ENCODE measurements at regions not wholly inside any gene's neighbourhood (a gene's known extent, or its start where the extent isn't known, plus 50 kb on each side); places are given as distances from the start of the nearest gene placed in this dataset.

GRCh38 chr5:158163451-158164295 lies 304.7 kb upstream of the CLINT1 start:
- H3K27me3 Mint-ChIP-seq, result peaks cover 10% of the 10 kb centered on the region
- no peak overlapping the region for H3K27ac Mint-ChIP-seq
- no peak for ATAC-seq
- no peak for DNase-seq
- H3K36me3 Mint-ChIP-seq (ENCODE audit: low read depth), result no peaks in the 10 kb centered on the region
- H3K9me3 Mint-ChIP-seq, result no peaks in the 10 kb centered on the region
- H3K4me3 Mint-ChIP-seq, result no peak overlapping the region
- peaks cover 1% of the 10 kb centered on the region for H3K4me1 Mint-ChIP-seq

GRCh38 chr5:158162479-158163034 lies 303.6 kb upstream of the CLINT1 start:
- DNase-seq (no peak), ATAC-seq (no peak)
- Mint-ChIP-seq H3K27me3 (peaks cover 13% of the 10 kb centered on the region), H3K36me3 (ENCODE audit: low read depth) (no peaks in the 10 kb centered on the region), H3K4me3 (no peak overlapping the region), H3K9me3 (no peaks in the 10 kb centered on the region), H3K4me1 (peaks cover 1% of the 10 kb centered on the region), H3K27ac (no peak overlapping the region)

GRCh38 chr5:158162026-158162425 lies 303.1 kb upstream of the CLINT1 start:
- Mint-ChIP-seq H3K4me3 (no peak overlapping the region), H3K4me1 (peaks cover 1% of the 10 kb centered on the region), H3K27me3 (peaks cover 13% of the 10 kb centered on the region), H3K27ac (no peak overlapping the region), H3K36me3 (ENCODE audit: low read depth) (no peaks in the 10 kb centered on the region), H3K9me3 (no peaks in the 10 kb centered on the region)
- DNase-seq (no peak), ATAC-seq (no peak)

- Mint-ChIP-seq H3K4me3 (no peak overlapping the region), H3K27ac (no peak overlapping the region), H3K36me3 (ENCODE audit: low read depth) (no peaks in the 10 kb centered on the region), H3K27me3 (peaks cover 5% of the 10 kb centered on the region), H3K4me1 (peaks cover 1% of the 10 kb centered on the region), H3K9me3 (no peaks in the 10 kb centered on the region)
- ATAC-seq (no peak), DNase-seq (no peak)
Observed at GRCh38 chr5:158159621-158160020, 300.7 kb upstream of the CLINT1 start.

GRCh38 chr5:158155811-158156505 lies 297.0 kb upstream of the CLINT1 start:
- ATAC-seq, result no peak
- H3K36me3 Mint-ChIP-seq (ENCODE audit: low read depth), result no peaks in the 10 kb centered on the region
- no peaks in the 10 kb centered on the region for H3K4me1 Mint-ChIP-seq

GRCh38 chr5:158155067-158155466 lies 296.1 kb upstream of the CLINT1 start:
- no peak overlapping the region for H3K27ac Mint-ChIP-seq
- H3K4me1 Mint-ChIP-seq, result no peaks in the 10 kb centered on the region
- no peak for ATAC-seq
- no peak for DNase-seq
- H3K4me3 Mint-ChIP-seq, result no peak overlapping the region
- no peaks in the 10 kb centered on the region for H3K36me3 Mint-ChIP-seq (ENCODE audit: low read depth)
- no peaks in the 10 kb centered on the region for H3K9me3 Mint-ChIP-seq
- peaks cover 7% of the 10 kb centered on the region for H3K27me3 Mint-ChIP-seq

More at GRCh38 chr5:158155811-158156505, 297.0 kb upstream of the CLINT1 start:
- Mint-ChIP-seq H3K27me3 (peaks cover 7% of the 10 kb centered on the region), H3K4me3 (no peak overlapping the region), H3K27ac (no peak overlapping the region), H3K9me3 (no peaks in the 10 kb centered on the region)
- no peak for DNase-seq

GRCh38 chr5:158154226-158155005 lies 295.5 kb upstream of the CLINT1 start:
- Mint-ChIP-seq H3K27ac (no peak overlapping the region), H3K27me3 (peaks cover 7% of the 10 kb centered on the region), H3K9me3 (no peaks in the 10 kb centered on the region), H3K36me3 (ENCODE audit: low read depth) (no peaks in the 10 kb centered on the region), H3K4me3 (no peak overlapping the region), H3K4me1 (no peaks in the 10 kb centered on the region)
- DNase-seq (no peak), ATAC-seq (no peak)

- Mint-ChIP-seq H3K4me3 (no peak overlapping the region), H3K27ac (no peak overlapping the region), H3K4me1 (no peaks in the 10 kb centered on the region), H3K36me3 (ENCODE audit: low read depth) (no peaks in the 10 kb centered on the region), H3K9me3 (no peaks in the 10 kb centered on the region), H3K27me3 (peaks cover 7% of the 10 kb centered on the region)
- ATAC-seq, result no peak
- DNase-seq, result no peak
Observed at GRCh38 chr5:158153508-158153907, 294.6 kb upstream of the CLINT1 start.

- H3K27me3 Mint-ChIP-seq, result peaks cover 4% of the 10 kb centered on the region
- H3K36me3 Mint-ChIP-seq (ENCODE audit: low read depth), result no peaks in the 10 kb centered on the region
- DNase-seq (no peak), ATAC-seq (no peak)
- no peak overlapping the region for H3K4me3 Mint-ChIP-seq
- no peaks in the 10 kb centered on the region for H3K9me3 Mint-ChIP-seq
- no peak overlapping the region for H3K27ac Mint-ChIP-seq
- H3K4me1 Mint-ChIP-seq, result no peaks in the 10 kb centered on the region
Observed at GRCh38 chr5:158152136-158152535, 293.2 kb upstream of the CLINT1 start.

- H3K4me3 Mint-ChIP-seq, result no peak overlapping the region
- no peak for ATAC-seq
- H3K27me3 Mint-ChIP-seq, result no peaks in the 10 kb centered on the region
Observed at GRCh38 chr5:158147227-158147626, 288.3 kb upstream of the CLINT1 start.

GRCh38 chr5:158145827-158146226 lies 286.9 kb upstream of the CLINT1 start:
- Mint-ChIP-seq H3K4me3 (no peak overlapping the region), H3K9me3 (no peaks in the 10 kb centered on the region), H3K36me3 (ENCODE audit: low read depth) (no peaks in the 10 kb centered on the region), H3K27me3 (no peaks in the 10 kb centered on the region), H3K27ac (no peak overlapping the region), H3K4me1 (no peaks in the 10 kb centered on the region)
- DNase-seq (no peak), ATAC-seq (no peak)

More at GRCh38 chr5:158147227-158147626, 288.3 kb upstream of the CLINT1 start:
- H3K4me1 Mint-ChIP-seq, result no peaks in the 10 kb centered on the region
- H3K9me3 Mint-ChIP-seq, result no peaks in the 10 kb centered on the region
- DNase-seq, result no peak
- no peak overlapping the region for H3K27ac Mint-ChIP-seq
- H3K36me3 Mint-ChIP-seq (ENCODE audit: low read depth), result no peaks in the 10 kb centered on the region

- no peak overlapping the region for H3K4me3 Mint-ChIP-seq
- H3K27ac Mint-ChIP-seq, result no peak overlapping the region
- ATAC-seq (no peak), DNase-seq (no peak)
- peaks cover 2% of the 10 kb centered on the region for H3K27me3 Mint-ChIP-seq
- no peaks in the 10 kb centered on the region for H3K4me1 Mint-ChIP-seq
- H3K9me3 Mint-ChIP-seq, result no peaks in the 10 kb centered on the region
- no peaks in the 10 kb centered on the region for H3K36me3 Mint-ChIP-seq (ENCODE audit: low read depth)
Observed at GRCh38 chr5:158143081-158143480, 284.1 kb upstream of the CLINT1 start.

GRCh38 chr5:158142156-158142555 lies 283.2 kb upstream of the CLINT1 start:
- Mint-ChIP-seq H3K27me3 (peaks cover 2% of the 10 kb centered on the region), H3K36me3 (ENCODE audit: low read depth) (no peaks in the 10 kb centered on the region), H3K9me3 (no peaks in the 10 kb centered on the region), H3K4me3 (no peak overlapping the region), H3K4me1 (no peaks in the 10 kb centered on the region), H3K27ac (no peak overlapping the region)
- no peak for ATAC-seq
- DNase-seq, result no peak

GRCh38 chr5:158140120-158140731 lies 281.3 kb upstream of the CLINT1 start:
- H3K9me3 Mint-ChIP-seq, result no peaks in the 10 kb centered on the region

More at GRCh38 chr5:158140120-158140731, 281.3 kb upstream of the CLINT1 start:
- no peak for DNase-seq
- no peak for ATAC-seq
- Mint-ChIP-seq H3K4me1 (no peaks in the 10 kb centered on the region), H3K4me3 (no peak overlapping the region), H3K27ac (no peak overlapping the region), H3K27me3 (peaks cover 2% of the 10 kb centered on the region), H3K36me3 (ENCODE audit: low read depth) (no peaks in the 10 kb centered on the region)
